GM10266 (cell line): ENCODE measurements at regions not wholly inside any gene's neighbourhood (a gene's known extent, or its start where the extent isn't known, plus 50 kb on each side); places are given as distances from the start of the nearest gene placed in this dataset.

Experiments
- DNase-seq: peaks from one replicate; pipeline ENCODE4 v3.0.0; 2012; ENCODE audit errors: extremely low spot score
- CTCF ChIP-seq: IDR thresholded peaks from 2 replicates; pipeline ENCODE4 v1.5.1; 2012; ENCODE audit warnings: mild to moderate bottlenecking, low read depth; ENCODE audit not compliant: control insufficient read depth, insufficient read depth; ENCODE audit errors: missing control alignments

DNA sequence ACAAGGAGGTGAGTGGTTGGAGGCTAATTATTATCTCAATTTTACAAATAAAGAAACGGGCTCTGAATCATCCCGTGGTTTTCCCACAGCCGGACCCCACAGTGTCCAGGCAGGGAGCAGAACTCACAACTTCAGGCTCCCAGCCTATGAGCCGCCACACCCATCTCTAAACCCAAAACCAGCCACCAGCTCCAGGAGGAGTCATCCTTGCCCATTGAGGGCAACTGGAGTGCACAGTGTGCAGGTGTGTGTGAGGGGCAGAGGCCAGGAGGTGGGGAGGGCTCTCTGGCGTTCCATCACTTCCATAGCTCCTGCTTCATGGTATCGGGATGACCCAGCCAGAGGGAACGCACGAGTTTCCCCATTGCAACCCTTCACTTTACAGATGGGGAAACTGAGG lies 144.5 kb downstream of the CYP26B1 start:
- no peak for TF ChIP-seq CTCF
- no peak for DNase-seq

GRCh38 chr2:72001937-72002690 lies 145.5 kb downstream of the CYP26B1 start:
- TF ChIP-seq CTCF = no peak
- DNase-seq = no peak

GRCh38 chr2:72000110-72000509 lies 147.6 kb downstream of the CYP26B1 start:
- no peak for DNase-seq
- no peak for TF ChIP-seq CTCF

DNA sequence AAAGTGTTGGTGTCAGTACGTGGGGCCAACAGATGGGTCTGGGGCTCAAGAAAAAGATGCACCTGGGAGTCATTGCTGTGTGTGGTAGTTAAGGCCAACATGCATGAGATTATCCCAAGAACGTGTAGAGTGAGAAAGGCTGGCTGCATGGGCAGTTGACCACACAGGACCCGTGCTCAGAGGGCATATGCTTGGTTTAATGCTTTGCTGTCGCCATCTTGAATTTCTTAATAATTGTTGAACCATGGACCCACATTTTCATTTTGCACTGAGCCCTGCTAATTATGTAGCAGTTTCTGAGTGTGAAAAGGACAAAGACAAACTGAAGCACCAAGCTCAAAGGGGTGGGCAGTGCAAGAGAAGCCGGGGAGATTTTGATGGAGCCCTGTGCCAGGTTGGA lies 148.1 kb downstream of the CYP26B1 start:
- no peak for TF ChIP-seq CTCF
- no peak for DNase-seq

DNA sequence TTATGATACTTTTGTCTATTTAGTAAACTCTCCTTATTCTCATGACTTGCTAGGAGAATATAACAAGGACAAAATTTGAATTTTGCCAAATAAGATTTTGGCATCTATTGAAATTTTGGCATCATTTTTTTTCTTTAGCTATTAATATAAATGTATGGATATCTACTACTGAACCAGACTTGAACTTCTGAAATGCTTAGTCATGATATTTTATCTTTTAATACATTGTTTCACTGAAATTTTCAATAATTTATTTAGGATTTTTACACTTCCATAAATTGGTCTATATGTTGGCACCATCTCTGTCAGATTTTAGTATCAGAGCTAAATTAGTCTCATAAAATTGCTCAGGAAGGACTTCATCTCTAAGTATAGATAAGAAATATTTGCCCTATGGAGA lies 149.8 kb downstream of the CYP26B1 start:
- no peak for DNase-seq
- no peak for TF ChIP-seq CTCF

- no peak for TF ChIP-seq CTCF
- DNase-seq = no peak
Measured at GRCh38 chr2:71995067-71995665, 152.5 kb downstream of the CYP26B1 start.

DNA sequence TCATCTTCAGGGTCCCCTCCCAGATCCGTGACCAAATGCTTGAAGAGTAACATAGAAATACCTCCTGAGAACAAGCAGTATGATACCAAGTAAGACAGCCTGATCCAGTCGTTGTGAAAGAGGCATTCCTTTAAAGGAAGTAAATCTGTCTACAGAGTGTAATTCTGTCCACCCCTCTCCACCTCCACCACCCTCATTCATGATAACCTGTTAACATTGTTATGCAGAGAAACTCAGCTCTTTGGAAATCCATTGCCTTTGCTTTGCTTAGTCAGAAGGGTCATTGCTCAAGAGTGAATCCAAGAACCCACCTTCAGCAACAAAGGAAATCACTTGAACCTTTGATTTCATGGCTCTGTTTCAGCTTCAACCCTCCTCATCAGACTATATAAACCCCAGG lies 155.6 kb downstream of the CYP26B1 start:
- DNase-seq = no peak
- TF ChIP-seq CTCF = no peak
